ENCODE measurements at regions not wholly inside any gene's neighbourhood (a gene's known extent, or its start where the extent isn't known, plus 50 kb on each side); places are given as distances from the start of the nearest gene placed in this dataset.

DNA sequence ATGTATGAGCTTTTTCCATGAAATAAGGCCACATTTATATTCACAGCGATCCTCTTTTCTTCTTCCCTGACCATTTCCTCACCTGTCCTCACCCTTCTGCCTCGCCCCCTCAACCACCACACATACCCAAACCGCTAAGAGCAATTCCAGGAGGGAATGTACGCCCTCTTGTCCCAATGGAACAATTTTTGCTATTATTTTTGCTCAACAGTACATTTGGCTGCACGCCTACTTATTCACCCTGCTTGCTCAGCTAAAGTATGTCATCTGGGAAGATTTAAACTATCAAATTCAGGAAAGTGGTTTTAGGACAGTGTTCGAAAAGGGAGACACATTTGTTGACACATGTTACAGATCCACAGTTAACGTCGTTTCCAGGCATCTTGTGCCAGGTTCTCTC, 252.7 kb downstream of the NEBL start (continued):
- TF ChIP-seq, protein P1, sequence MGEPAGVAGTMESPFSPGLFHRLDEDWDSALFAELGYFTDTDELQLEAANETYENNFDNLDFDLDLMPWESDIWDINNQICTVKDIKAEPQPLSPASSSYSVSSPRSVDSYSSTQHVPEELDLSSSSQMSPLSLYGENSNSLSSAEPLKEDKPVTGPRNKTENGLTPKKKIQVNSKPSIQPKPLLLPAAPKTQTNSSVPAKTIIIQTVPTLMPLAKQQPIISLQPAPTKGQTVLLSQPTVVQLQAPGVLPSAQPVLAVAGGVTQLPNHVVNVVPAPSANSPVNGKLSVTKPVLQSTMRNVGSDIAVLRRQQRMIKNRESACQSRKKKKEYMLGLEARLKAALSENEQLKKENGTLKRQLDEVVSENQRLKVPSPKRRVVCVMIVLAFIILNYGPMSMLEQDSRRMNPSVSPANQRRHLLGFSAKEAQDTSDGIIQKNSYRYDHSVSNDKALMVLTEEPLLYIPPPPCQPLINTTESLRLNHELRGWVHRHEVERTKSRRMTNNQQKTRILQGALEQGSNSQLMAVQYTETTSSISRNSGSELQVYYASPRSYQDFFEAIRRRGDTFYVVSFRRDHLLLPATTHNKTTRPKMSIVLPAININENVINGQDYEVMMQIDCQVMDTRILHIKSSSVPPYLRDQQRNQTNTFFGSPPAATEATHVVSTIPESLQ (CRISPR knock-in tag; IDR thresholded peaks at IDR 0.05), result no peak
- no peak for TF ChIP-seq ZNF219 (CRISPR knock-in tag; IDR thresholded peaks at IDR 0.05; ENCODE audit: borderline replicate concordance)
- no peak for TF ChIP-seq TEAD4 (CRISPR knock-in tag; IDR thresholded peaks at IDR 0.05)
- no peak for TF ChIP-seq NFYB (CRISPR knock-in tag; conservative IDR thresholded peaks at IDR 0.05; ENCODE audit: low read depth)
- TF ChIP-seq MYBL2 (CRISPR knock-in tag; IDR thresholded peaks at IDR 0.05), result no peak
- TF ChIP-seq, protein P2, sequence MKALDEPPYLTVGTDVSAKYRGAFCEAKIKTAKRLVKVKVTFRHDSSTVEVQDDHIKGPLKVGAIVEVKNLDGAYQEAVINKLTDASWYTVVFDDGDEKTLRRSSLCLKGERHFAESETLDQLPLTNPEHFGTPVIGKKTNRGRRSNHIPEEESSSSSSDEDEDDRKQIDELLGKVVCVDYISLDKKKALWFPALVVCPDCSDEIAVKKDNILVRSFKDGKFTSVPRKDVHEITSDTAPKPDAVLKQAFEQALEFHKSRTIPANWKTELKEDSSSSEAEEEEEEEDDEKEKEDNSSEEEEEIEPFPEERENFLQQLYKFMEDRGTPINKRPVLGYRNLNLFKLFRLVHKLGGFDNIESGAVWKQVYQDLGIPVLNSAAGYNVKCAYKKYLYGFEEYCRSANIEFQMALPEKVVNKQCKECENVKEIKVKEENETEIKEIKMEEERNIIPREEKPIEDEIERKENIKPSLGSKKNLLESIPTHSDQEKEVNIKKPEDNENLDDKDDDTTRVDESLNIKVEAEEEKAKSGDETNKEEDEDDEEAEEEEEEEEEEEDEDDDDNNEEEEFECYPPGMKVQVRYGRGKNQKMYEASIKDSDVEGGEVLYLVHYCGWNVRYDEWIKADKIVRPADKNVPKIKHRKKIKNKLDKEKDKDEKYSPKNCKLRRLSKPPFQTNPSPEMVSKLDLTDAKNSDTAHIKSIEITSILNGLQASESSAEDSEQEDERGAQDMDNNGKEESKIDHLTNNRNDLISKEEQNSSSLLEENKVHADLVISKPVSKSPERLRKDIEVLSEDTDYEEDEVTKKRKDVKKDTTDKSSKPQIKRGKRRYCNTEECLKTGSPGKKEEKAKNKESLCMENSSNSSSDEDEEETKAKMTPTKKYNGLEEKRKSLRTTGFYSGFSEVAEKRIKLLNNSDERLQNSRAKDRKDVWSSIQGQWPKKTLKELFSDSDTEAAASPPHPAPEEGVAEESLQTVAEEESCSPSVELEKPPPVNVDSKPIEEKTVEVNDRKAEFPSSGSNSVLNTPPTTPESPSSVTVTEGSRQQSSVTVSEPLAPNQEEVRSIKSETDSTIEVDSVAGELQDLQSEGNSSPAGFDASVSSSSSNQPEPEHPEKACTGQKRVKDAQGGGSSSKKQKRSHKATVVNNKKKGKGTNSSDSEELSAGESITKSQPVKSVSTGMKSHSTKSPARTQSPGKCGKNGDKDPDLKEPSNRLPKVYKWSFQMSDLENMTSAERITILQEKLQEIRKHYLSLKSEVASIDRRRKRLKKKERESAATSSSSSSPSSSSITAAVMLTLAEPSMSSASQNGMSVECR (CRISPR knock-in tag; IDR thresholded peaks at IDR 0.05; ENCODE audit: borderline replicate concordance), result no peak
- TF ChIP-seq, protein P3, sequence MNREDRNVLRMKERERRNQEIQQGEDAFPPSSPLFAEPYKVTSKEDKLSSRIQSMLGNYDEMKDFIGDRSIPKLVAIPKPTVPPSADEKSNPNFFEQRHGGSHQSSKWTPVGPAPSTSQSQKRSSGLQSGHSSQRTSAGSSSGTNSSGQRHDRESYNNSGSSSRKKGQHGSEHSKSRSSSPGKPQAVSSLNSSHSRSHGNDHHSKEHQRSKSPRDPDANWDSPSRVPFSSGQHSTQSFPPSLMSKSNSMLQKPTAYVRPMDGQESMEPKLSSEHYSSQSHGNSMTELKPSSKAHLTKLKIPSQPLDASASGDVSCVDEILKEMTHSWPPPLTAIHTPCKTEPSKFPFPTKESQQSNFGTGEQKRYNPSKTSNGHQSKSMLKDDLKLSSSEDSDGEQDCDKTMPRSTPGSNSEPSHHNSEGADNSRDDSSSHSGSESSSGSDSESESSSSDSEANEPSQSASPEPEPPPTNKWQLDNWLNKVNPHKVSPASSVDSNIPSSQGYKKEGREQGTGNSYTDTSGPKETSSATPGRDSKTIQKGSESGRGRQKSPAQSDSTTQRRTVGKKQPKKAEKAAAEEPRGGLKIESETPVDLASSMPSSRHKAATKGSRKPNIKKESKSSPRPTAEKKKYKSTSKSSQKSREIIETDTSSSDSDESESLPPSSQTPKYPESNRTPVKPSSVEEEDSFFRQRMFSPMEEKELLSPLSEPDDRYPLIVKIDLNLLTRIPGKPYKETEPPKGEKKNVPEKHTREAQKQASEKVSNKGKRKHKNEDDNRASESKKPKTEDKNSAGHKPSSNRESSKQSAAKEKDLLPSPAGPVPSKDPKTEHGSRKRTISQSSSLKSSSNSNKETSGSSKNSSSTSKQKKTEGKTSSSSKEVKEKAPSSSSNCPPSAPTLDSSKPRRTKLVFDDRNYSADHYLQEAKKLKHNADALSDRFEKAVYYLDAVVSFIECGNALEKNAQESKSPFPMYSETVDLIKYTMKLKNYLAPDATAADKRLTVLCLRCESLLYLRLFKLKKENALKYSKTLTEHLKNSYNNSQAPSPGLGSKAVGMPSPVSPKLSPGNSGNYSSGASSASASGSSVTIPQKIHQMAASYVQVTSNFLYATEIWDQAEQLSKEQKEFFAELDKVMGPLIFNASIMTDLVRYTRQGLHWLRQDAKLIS (CRISPR knock-in tag; IDR thresholded peaks at IDR 0.05; ENCODE audit: borderline replicate concordance), result no peak

DNA sequence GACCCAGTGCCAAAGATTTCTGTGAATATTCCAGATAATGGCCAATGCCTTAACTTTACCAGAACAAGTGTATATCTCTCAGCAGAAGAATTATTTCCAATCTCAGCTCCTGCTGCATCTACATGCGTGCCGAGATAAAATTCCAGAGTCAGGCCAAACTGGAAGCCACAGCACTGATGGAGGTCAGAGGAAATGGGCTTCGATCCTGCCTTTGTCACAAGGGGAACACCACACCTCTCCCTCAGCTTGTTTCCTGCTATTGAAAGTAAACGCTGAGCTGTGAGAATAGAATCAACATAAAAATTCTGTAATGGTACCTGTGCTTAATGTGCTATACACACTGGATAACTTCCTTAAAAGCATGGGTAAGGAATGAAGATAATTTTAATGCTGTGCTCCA, 255.5 kb downstream of the NEBL start:
- ATAC-seq (no peak), DNase-seq (ENCODE audit: low spot score) (no peak)
- H3K9me3 Mint-ChIP-seq, result peaks cover 16% of the 10 kb centered on the region
- no peak overlapping the region for H3K4me3 Mint-ChIP-seq
- H3K36me3 Mint-ChIP-seq, result no peaks in the 10 kb centered on the region
- ChIA-PET CTCF (no interaction called here), POLR2A (no interaction called here)
- no peaks in the 10 kb centered on the region for H3K4me1 Mint-ChIP-seq
- no peaks in the 10 kb centered on the region; the same call in 1 of the 2 replicates for H3K27me3 Mint-ChIP-seq (ENCODE audit: low read depth)
- H3K27ac Mint-ChIP-seq, result no peak overlapping the region
- TF ChIP-seq TEAD1 (CRISPR knock-in tag; IDR thresholded peaks at IDR 0.05), result no peak
- TF ChIP-seq TCF7 (CRISPR knock-in tag; IDR thresholded peaks at IDR 0.05; ENCODE audit: low read depth), result no peak
- TF ChIP-seq NR2C2 (CRISPR knock-in tag; IDR thresholded peaks at IDR 0.05), result no peak
- TF ChIP-seq FOXK1 (CRISPR knock-in tag; IDR thresholded peaks at IDR 0.05), result no peak
- TF ChIP-seq ZNF423 (CRISPR knock-in tag; IDR thresholded peaks at IDR 0.05), result no peak
- TF ChIP-seq ZNF416 (CRISPR knock-in tag; IDR thresholded peaks at IDR 0.05), result no peak
- TF ChIP-seq, protein P4, sequence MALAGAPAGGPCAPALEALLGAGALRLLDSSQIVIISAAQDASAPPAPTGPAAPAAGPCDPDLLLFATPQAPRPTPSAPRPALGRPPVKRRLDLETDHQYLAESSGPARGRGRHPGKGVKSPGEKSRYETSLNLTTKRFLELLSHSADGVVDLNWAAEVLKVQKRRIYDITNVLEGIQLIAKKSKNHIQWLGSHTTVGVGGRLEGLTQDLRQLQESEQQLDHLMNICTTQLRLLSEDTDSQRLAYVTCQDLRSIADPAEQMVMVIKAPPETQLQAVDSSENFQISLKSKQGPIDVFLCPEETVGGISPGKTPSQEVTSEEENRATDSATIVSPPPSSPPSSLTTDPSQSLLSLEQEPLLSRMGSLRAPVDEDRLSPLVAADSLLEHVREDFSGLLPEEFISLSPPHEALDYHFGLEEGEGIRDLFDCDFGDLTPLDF (CRISPR knock-in tag; IDR thresholded peaks at IDR 0.05), result no peak
- TF ChIP-seq ZNF263 (CRISPR knock-in tag; IDR thresholded peaks at IDR 0.05; ENCODE audit: low read depth), result no peak
- TF ChIP-seq MXD4 (CRISPR knock-in tag; IDR thresholded peaks at IDR 0.05; ENCODE audit: borderline replicate concordance), result no peak
- TF ChIP-seq ZNF317 (CRISPR knock-in tag; IDR thresholded peaks at IDR 0.05; ENCODE audit: borderline replicate concordance, low read depth), result no peak
- TF ChIP-seq, protein P2 (CRISPR knock-in tag; IDR thresholded peaks at IDR 0.05; ENCODE audit: borderline replicate concordance), result no peak
- TF ChIP-seq, protein P5, sequence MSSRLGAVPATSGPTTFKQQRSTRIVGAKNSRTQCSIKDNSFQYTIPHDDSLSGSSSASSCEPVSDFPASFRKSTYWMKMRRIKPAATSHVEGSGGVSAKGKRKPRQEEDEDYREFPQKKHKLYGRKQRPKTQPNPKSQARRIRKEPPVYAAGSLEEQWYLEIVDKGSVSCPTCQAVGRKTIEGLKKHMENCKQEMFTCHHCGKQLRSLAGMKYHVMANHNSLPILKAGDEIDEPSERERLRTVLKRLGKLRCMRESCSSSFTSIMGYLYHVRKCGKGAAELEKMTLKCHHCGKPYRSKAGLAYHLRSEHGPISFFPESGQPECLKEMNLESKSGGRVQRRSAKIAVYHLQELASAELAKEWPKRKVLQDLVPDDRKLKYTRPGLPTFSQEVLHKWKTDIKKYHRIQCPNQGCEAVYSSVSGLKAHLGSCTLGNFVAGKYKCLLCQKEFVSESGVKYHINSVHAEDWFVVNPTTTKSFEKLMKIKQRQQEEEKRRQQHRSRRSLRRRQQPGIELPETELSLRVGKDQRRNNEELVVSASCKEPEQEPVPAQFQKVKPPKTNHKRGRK (CRISPR knock-in tag; IDR thresholded peaks at IDR 0.05; ENCODE audit: borderline replicate concordance), result no peak

All from WTC11 (cell line).